Right lung (tissue), 2 donors: ENCODE measurements at regions not wholly inside any gene's neighbourhood (a gene's known extent, or its start where the extent isn't known, plus 50 kb on each side); places are given as distances from the start of the nearest gene placed in this dataset.

ENCODE experiments used
- DNase-seq, 2 donors: peaks; one replicate each; pipeline ENCODE4 v3.0.0-alpha.2; 2013

GRCh38 chr9:80550181-80550580 is 978.4 kb downstream of the TLE4 start:
- no peak for DNase-seq

GRCh38 chr9:80547613-80548012 is 975.8 kb downstream of the TLE4 start:
- DNase-seq, result no peak

- DNase-seq, result no peak
Measured at GRCh38 chr9:80540387-80540786, 968.6 kb downstream of the TLE4 start.

- no peak for DNase-seq
Measured at GRCh38 chr9:80538976-80539375, 967.2 kb downstream of the TLE4 start.

- DNase-seq, result no peak
Measured at GRCh38 chr9:80522465-80522864, 950.7 kb downstream of the TLE4 start.

GRCh38 chr9:80521151-80521550 is 949.4 kb downstream of the TLE4 start:
- DNase-seq, result no peak

- no peak for DNase-seq
Measured at GRCh38 chr9:80520231-80520630, 948.5 kb downstream of the TLE4 start.

- no peak for DNase-seq
Measured at GRCh38 chr9:80518441-80518840, 946.7 kb downstream of the TLE4 start.

GRCh38 chr9:80516679-80517078 is 944.9 kb downstream of the TLE4 start:
- DNase-seq, result no peak

- DNase-seq, result no peak
Measured at GRCh38 chr9:80509358-80509757, 937.6 kb downstream of the TLE4 start.

- no peak for DNase-seq
Measured at GRCh38 chr9:80507611-80508010, 935.8 kb downstream of the TLE4 start.

GRCh38 chr9:80504601-80505230 is 933.0 kb downstream of the TLE4 start:
- no peak for DNase-seq

- DNase-seq, result peak; percentile 63 to 69
Measured at GRCh38 chr9:80503671-80504281, 932.0 kb downstream of the TLE4 start.

GRCh38 chr9:80502306-80502705 is 930.5 kb downstream of the TLE4 start:
- no peak for DNase-seq

GRCh38 chr9:80501635-80502034 is 929.9 kb downstream of the TLE4 start:
- DNase-seq, result no peak

- DNase-seq, result no peak
Measured at GRCh38 chr9:80500300-80500699, 928.5 kb downstream of the TLE4 start.

GRCh38 chr9:80498001-80498555 is 926.3 kb downstream of the TLE4 start:
- DNase-seq, result no peak

GRCh38 chr9:80496901-80497556 is 925.3 kb downstream of the TLE4 start:
- DNase-seq, result no peak

GRCh38 chr9:80493258-80493657 is 921.5 kb downstream of the TLE4 start:
- DNase-seq, result no peak

- peak in 1 of 2 donors; percentile 28 for DNase-seq
Measured at GRCh38 chr9:80492221-80492620, 920.5 kb downstream of the TLE4 start.

GRCh38 chr9:80491086-80491696 is 919.4 kb downstream of the TLE4 start:
- DNase-seq, result no peak

GRCh38 chr9:80489329-80489728 is 917.6 kb downstream of the TLE4 start:
- no peak for DNase-seq
